PC-3 (cell line): ENCODE measurements at regions not wholly inside any gene's neighbourhood (a gene's known extent, or its start where the extent isn't known, plus 50 kb on each side); places are given as distances from the start of the nearest gene placed in this dataset.
"Not testable (repeated sequence)": the region's sequence is repeated elsewhere in the genome, so short reads cannot be mapped to it uniquely, and the experiment has no call there.

Source experiments
- CTCF ChIP-seq: fragments of 300-600 bp; sonication (generic); conservative IDR thresholded peaks from 2 replicates; pipeline ENCODE4 v1.5.1; 2017; ENCODE audit warnings: antibody characterized with exemption, low read depth, mild to moderate bottlenecking, low read length
- EZH2 ChIP-seq: fragments of 300-600 bp; sonication (generic); IDR thresholded peaks from one replicate; pipeline ENCODE4 v1.6.1; 2017; ENCODE audit warnings: antibody characterized with exemption, mild to moderate bottlenecking, low read length; ENCODE audit not compliant: unreplicated experiment

GRCh38 chr17:64724246-64724645 lies 62.1 kb upstream of the SMURF2 start:
- not testable (repeated sequence) for TF ChIP-seq CTCF, EZH2
